ENCODE measurements at regions not wholly inside any gene's neighbourhood (a gene's known extent, or its start where the extent isn't known, plus 50 kb on each side); places are given as distances from the start of the nearest gene placed in this dataset.

DNA sequence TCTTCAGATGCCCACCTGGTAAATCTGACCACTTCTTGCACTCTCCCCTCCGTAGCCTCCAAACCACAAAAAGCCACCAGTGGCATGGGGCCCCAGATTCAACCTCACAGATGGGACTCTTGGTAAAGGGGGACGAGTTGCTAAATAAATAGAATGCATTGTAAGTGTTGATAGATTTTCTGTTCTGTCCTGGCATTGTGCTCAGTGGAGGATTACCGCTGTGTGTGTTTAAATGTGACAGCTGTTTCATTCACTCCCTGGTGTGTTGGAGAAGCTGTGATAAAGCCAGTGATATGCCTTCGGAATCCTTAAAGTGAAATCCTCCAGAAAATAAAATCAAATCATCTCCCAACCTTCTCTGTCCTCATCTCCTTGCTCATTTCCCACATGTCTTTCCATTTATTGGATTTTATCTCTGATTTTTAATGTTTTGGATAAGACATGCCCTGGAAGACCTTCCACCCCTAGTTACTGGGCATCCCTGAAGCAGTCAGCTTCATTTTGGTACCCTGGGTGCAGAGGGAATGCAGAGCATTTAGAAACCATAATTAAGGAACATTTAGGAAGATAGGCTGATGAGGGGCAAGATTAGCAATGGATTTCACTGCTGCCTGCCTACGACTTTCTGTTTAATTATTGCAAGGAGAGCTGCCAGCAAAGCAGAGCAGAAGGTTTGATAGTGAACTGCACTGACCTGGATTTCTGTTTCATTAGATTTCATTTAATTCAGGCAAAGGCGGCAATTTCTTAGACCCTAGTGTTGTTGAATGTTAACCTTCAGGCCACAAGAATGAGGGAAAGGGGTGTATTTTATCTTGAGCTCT lies 460.9 kb upstream of the KIRREL3 start:
- Mint-ChIP-seq H3K36me3 (ENCODE audit: low read depth) (no peaks in the 10 kb centered on the region), H3K4me3 (ENCODE audit: unreplicated experiment) (no peak overlapping the region), H3K9me3 (ENCODE audit: low read depth) (no peaks in the 10 kb centered on the region), H3K4me1 (ENCODE audit: low read depth) (no peaks in the 10 kb centered on the region), H3K27me3 (ENCODE audit: low read depth) (peaks cover 10% of the 10 kb centered on the region), H3K27ac (ENCODE audit: unreplicated experiment) (no peak overlapping the region)
- DNase-seq (ENCODE audit: low spot score): no peak
- TF ChIP-seq, protein P1, sequence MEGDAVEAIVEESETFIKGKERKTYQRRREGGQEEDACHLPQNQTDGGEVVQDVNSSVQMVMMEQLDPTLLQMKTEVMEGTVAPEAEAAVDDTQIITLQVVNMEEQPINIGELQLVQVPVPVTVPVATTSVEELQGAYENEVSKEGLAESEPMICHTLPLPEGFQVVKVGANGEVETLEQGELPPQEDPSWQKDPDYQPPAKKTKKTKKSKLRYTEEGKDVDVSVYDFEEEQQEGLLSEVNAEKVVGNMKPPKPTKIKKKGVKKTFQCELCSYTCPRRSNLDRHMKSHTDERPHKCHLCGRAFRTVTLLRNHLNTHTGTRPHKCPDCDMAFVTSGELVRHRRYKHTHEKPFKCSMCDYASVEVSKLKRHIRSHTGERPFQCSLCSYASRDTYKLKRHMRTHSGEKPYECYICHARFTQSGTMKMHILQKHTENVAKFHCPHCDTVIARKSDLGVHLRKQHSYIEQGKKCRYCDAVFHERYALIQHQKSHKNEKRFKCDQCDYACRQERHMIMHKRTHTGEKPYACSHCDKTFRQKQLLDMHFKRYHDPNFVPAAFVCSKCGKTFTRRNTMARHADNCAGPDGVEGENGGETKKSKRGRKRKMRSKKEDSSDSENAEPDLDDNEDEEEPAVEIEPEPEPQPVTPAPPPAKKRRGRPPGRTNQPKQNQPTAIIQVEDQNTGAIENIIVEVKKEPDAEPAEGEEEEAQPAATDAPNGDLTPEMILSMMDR (IDR thresholded peaks at IDR 0.05): no peak

DNA sequence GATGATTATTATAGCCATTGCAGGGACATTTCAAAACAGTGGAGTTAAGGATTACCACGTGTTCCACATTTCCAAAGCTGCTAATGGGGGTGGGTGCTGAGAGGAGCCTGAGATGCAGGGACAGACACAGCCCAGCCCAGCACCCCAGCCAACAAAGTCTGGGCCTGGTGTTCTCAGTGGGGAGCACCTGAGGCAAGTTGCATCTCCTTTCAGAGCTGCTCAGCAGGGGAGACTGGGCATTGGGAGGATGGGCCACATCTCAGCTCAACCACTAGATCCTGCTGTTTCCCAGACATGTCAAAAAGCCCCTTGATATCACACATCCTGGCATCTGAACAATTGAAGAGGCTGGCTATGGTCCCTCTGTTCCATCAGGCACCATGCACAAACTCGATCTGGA lies 458.0 kb upstream of the KIRREL3 start:
- H3K27me3 Mint-ChIP-seq (ENCODE audit: low read depth): peaks cover 7% of the 10 kb centered on the region
- no peak overlapping the region for H3K4me3 Mint-ChIP-seq (ENCODE audit: unreplicated experiment)
- no peak for DNase-seq (ENCODE audit: low spot score)
- H3K9me3 Mint-ChIP-seq (ENCODE audit: low read depth): no peaks in the 10 kb centered on the region
- no peaks in the 10 kb centered on the region for H3K4me1 Mint-ChIP-seq (ENCODE audit: low read depth)
- TF ChIP-seq, protein P1 (IDR thresholded peaks at IDR 0.05): no peak
- H3K36me3 Mint-ChIP-seq (ENCODE audit: low read depth): no peaks in the 10 kb centered on the region
- H3K27ac Mint-ChIP-seq (ENCODE audit: unreplicated experiment): no peak overlapping the region

DNA sequence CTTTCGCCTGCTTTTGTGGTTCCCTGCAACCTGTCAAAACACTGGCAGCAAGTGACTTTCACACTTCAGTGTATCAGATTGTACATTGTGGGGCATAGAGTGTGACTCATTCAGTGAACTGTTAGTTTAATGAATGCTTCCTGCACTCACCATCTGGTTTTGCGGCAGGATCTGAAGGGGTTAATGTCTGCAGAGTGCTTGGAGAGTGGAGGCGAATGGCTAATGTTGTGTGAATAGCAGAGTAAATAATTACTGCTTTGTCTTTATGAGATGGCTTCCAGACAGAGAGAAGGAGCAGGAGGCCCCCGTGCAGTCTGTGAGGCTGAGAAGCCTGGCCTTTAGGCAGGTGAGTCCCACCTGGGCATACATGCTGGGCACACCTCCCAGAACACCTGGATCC lies 454.3 kb upstream of the KIRREL3 start:
- no peak for DNase-seq (ENCODE audit: low spot score)
- peaks cover 4% of the 10 kb centered on the region for H3K27me3 Mint-ChIP-seq (ENCODE audit: low read depth)
- no peak overlapping the region for H3K27ac Mint-ChIP-seq (ENCODE audit: unreplicated experiment)
- H3K4me3 Mint-ChIP-seq (ENCODE audit: unreplicated experiment): no peak overlapping the region
- TF ChIP-seq, protein P1 (IDR thresholded peaks at IDR 0.05): no peak
- no peaks in the 10 kb centered on the region for H3K36me3 Mint-ChIP-seq (ENCODE audit: low read depth)
- no peaks in the 10 kb centered on the region for H3K4me1 Mint-ChIP-seq (ENCODE audit: low read depth)
- peaks cover 4% of the 10 kb centered on the region for H3K9me3 Mint-ChIP-seq (ENCODE audit: low read depth)

DNA sequence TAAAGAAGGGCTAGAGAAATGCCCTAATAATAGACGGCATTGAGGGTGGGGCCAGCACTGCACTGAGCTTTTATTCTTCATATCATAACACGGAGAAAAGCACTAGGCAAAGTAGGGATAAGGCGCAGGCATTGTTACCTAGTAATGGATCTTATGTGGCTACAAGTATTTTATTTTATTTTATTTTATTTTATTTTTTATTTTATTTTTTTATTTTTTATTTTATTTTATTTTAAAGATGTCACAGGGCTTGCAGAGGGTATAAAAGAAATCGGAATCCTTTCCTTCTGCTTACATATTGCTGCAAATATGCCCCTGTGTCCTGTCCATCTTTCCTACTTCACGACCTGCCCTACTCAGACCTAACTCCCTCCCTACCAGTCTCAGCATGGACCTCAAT lies 452.0 kb upstream of the KIRREL3 start:
- no peaks in the 10 kb centered on the region for H3K36me3 Mint-ChIP-seq (ENCODE audit: low read depth)
- peaks cover 4% of the 10 kb centered on the region for H3K9me3 Mint-ChIP-seq (ENCODE audit: low read depth)
- DNase-seq (ENCODE audit: low spot score): no peak
- TF ChIP-seq, protein P1 (IDR thresholded peaks at IDR 0.05): no peak
- H3K4me3 Mint-ChIP-seq (ENCODE audit: unreplicated experiment): no peak overlapping the region
- no peaks in the 10 kb centered on the region for H3K4me1 Mint-ChIP-seq (ENCODE audit: low read depth)
- H3K27ac Mint-ChIP-seq (ENCODE audit: unreplicated experiment): no peak overlapping the region
- peaks cover 4% of the 10 kb centered on the region for H3K27me3 Mint-ChIP-seq (ENCODE audit: low read depth)

DNA sequence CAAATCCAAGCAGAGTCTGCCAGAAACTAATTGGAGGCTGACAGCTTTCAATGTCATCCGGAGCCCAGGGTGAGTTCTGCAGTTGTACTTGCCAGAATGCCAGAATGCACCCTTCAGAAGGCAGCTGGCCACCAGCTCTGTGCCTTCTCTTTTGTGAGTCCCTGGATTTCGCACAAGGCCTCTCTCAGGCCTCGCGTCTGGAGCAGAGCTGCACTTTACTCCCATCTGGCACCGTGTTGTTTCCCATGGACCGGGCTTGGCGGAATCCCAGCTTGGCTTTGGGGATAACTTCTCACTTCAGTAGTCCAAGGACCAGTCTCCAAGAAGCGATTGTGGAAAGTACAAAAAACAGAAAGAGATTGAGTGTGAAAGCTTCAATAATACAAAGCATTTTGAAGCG lies 451.3 kb upstream of the KIRREL3 start:
- no peaks in the 10 kb centered on the region for H3K36me3 Mint-ChIP-seq (ENCODE audit: low read depth)
- H3K4me1 Mint-ChIP-seq (ENCODE audit: low read depth): no peaks in the 10 kb centered on the region
- H3K27ac Mint-ChIP-seq (ENCODE audit: unreplicated experiment): no peak overlapping the region
- no peak overlapping the region for H3K4me3 Mint-ChIP-seq (ENCODE audit: unreplicated experiment)
- no peak for DNase-seq (ENCODE audit: low spot score)
- TF ChIP-seq, protein P1 (IDR thresholded peaks at IDR 0.05): no peak
- peaks cover 4% of the 10 kb centered on the region for H3K9me3 Mint-ChIP-seq (ENCODE audit: low read depth)
- peaks cover 5% of the 10 kb centered on the region for H3K27me3 Mint-ChIP-seq (ENCODE audit: low read depth)
